ENCODE measurements at regions not wholly inside any gene's neighbourhood (a gene's known extent, or its start where the extent isn't known, plus 50 kb on each side); places are given as distances from the start of the nearest gene placed in this dataset.

DNA sequence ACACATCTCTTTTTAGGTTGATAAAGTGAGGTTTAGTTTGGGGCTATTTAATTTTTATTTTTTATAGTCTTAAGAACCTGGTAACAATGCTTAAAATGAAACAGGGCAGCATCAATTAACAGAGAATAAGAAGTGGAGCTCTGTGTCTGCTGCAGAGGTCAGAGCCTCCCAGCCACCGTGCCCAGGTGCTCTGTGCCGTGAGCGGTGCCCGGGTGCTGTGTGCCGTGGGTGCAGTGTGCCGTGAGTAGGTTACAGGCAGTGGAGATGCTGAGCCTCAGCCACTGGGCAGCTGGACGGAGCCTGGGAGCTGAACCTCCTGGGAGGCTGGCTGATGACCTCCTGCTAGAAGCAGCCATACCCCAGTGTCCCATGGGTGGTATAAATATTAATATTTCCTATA, 250.0 kb downstream of the KLF6 start:
- Histone ChIP-seq H3K4me3 (no peak overlapping the region), H2AFZ (replicated peaks) (no peak overlapping the region), H3K9me3 (ENCODE audit: low read depth) (no peaks in the 10 kb centered on the region), H3K4me2 (no peak overlapping the region), H3K4me1 (no peaks in the 10 kb centered on the region), H3K27me3 (no peaks in the 10 kb centered on the region), H3F3A (ENCODE audit: low read depth) (no peaks in the 10 kb centered on the region), H3K79me2 (ENCODE audit: low read depth) (no peaks in the 10 kb centered on the region), H3K27ac (no peak overlapping the region), H3K9ac (no peak overlapping the region), H4K20me1 (ENCODE audit: low read depth) (no peaks in the 10 kb centered on the region), H3K36me3 (no peaks in the 10 kb centered on the region)
- no peak overlapping the region for H3K27ac Mint-ChIP-seq
- H3K27me3 Mint-ChIP-seq (ENCODE audit: insufficient read depth, low read depth): peaks cover 4% of the 10 kb centered on the region
- H3K9me3 Mint-ChIP-seq: peaks cover 2% of the 10 kb centered on the region
- no peak for DNase-seq (ENCODE audit: low spot score)
- H3K4me3 Mint-ChIP-seq: no peak overlapping the region
- H3K4me1 Mint-ChIP-seq: peaks cover 10% of the 10 kb centered on the region
- H3K36me3 Mint-ChIP-seq: no peaks in the 10 kb centered on the region
- TF ChIP-seq, protein P1, sequence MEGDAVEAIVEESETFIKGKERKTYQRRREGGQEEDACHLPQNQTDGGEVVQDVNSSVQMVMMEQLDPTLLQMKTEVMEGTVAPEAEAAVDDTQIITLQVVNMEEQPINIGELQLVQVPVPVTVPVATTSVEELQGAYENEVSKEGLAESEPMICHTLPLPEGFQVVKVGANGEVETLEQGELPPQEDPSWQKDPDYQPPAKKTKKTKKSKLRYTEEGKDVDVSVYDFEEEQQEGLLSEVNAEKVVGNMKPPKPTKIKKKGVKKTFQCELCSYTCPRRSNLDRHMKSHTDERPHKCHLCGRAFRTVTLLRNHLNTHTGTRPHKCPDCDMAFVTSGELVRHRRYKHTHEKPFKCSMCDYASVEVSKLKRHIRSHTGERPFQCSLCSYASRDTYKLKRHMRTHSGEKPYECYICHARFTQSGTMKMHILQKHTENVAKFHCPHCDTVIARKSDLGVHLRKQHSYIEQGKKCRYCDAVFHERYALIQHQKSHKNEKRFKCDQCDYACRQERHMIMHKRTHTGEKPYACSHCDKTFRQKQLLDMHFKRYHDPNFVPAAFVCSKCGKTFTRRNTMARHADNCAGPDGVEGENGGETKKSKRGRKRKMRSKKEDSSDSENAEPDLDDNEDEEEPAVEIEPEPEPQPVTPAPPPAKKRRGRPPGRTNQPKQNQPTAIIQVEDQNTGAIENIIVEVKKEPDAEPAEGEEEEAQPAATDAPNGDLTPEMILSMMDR (IDR thresholded peaks at IDR 0.05): no peak
- no peak for TF ChIP-seq EZH2 (IDR thresholded peaks at IDR 0.05)

DNA sequence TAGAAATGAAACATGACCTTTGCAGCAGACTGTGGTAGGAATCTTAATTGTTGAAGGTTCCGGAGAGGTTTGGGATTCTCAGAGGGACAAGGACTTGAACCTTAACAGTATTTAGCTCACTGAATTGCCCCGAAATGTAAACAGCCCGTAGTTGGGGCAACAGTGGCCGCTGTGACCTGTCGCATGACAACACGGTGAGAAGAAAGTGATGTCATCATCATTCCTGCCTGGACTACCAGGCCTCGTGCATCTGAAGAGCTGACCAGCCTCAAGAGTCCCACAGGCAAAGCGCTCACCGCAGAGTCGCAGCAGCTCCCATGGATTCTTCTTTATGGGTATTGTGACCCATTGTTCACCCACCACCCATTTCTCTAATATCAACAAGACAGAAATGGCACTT, 250.6 kb downstream of the KLF6 start:
- Histone ChIP-seq H3K4me2 (no peak overlapping the region), H2AFZ (replicated peaks) (no peak overlapping the region), H3K27ac (no peak overlapping the region), H3K79me2 (ENCODE audit: low read depth) (no peaks in the 10 kb centered on the region), H3K9ac (no peak overlapping the region), H4K20me1 (ENCODE audit: low read depth) (no peaks in the 10 kb centered on the region), H3K4me1 (no peaks in the 10 kb centered on the region), H3K9me3 (ENCODE audit: low read depth) (no peaks in the 10 kb centered on the region), H3K36me3 (no peaks in the 10 kb centered on the region), H3K4me3 (no peak overlapping the region), H3F3A (ENCODE audit: low read depth) (no peaks in the 10 kb centered on the region), H3K27me3 (no peaks in the 10 kb centered on the region)
- Mint-ChIP-seq H3K36me3 (no peaks in the 10 kb centered on the region), H3K27me3 (ENCODE audit: insufficient read depth, low read depth) (peaks cover 4% of the 10 kb centered on the region), H3K9me3 (peaks cover 2% of the 10 kb centered on the region), H3K27ac (no peak overlapping the region), H3K4me1 (peaks cover 10% of the 10 kb centered on the region), H3K4me3 (no peak overlapping the region)
- DNase-seq (ENCODE audit: low spot score): no peak
- TF ChIP-seq EZH2phosphoT487 (IDR thresholded peaks at IDR 0.05) (no peak), EZH2 (IDR thresholded peaks at IDR 0.05) (no peak)
- TF ChIP-seq, protein P1 (IDR thresholded peaks at IDR 0.05): no peak

DNA sequence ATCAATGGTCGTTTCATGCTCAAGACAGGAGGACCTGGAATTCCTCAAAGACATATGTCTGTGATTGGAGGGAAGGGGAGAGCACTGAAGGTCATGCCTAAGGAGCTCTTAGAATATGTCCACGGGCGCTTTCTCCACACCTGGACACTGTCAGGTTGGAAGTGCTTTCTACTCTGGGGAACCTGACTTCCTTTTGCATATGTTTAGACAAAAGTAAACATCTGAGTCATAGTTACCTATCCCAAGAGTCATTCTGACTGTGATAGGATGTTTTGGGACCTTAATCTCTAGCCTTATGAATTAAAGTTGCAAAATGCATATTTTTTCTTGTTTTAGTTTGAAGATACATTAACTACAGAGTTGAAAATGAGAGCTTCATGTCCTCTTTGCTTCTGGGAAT, 251.7 kb downstream of the KLF6 start:
- H3K79me2 ChIP-seq (ENCODE audit: low read depth): no peaks in the 10 kb centered on the region
- no peak overlapping the region for H2AFZ ChIP-seq (replicated peaks)
- H3K36me3 Mint-ChIP-seq: no peaks in the 10 kb centered on the region
- no peaks in the 10 kb centered on the region for H3K9me3 Mint-ChIP-seq
- H3K4me2 ChIP-seq: no peak overlapping the region
- no peak for DNase-seq (ENCODE audit: low spot score)
- no peaks in the 10 kb centered on the region for H4K20me1 ChIP-seq (ENCODE audit: low read depth)
- no peaks in the 10 kb centered on the region for H3K4me1 ChIP-seq
- H3K9me3 ChIP-seq (ENCODE audit: low read depth): no peaks in the 10 kb centered on the region
- no peak overlapping the region for H3K4me3 ChIP-seq
- no peaks in the 10 kb centered on the region for H3K36me3 ChIP-seq
- TF ChIP-seq EZH2phosphoT487 (IDR thresholded peaks at IDR 0.05) (no peak), EZH2 (IDR thresholded peaks at IDR 0.05) (no peak)
- TF ChIP-seq, protein P1 (IDR thresholded peaks at IDR 0.05): no peak
- no peak overlapping the region for H3K27ac ChIP-seq
- no peaks in the 10 kb centered on the region for H3F3A ChIP-seq (ENCODE audit: low read depth)
- H3K27ac Mint-ChIP-seq: no peak overlapping the region
- H3K27me3 ChIP-seq: no peaks in the 10 kb centered on the region
- H3K4me1 Mint-ChIP-seq: peaks cover 2% of the 10 kb centered on the region
- H3K9ac ChIP-seq: no peak overlapping the region
- no peak overlapping the region for H3K4me3 Mint-ChIP-seq
- peaks cover 5% of the 10 kb centered on the region for H3K27me3 Mint-ChIP-seq (ENCODE audit: insufficient read depth, low read depth)

DNA sequence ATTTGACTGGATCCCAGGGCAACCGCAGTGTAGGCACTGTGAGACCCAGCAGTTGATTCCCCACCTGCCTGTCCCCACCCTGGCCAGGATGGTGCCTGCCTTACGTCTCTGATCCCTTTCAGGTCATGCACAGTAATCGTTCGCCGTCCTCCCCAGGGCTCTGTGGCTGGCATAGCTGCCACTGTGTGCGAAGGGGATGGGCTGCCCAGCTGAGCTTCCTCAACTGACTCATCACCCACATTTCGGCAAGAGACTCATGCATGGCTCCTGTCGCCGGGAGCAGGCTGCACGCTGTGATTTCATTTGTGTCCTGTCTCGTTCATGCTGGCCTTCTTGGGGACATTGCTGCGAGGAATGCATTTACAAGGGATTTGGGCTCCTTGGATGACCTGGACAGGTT, 252.4 kb downstream of the KLF6 start:
- peaks cover 8% of the 10 kb centered on the region for H3K27me3 Mint-ChIP-seq (ENCODE audit: insufficient read depth, low read depth)

More for the DNA sequence above, 252.4 kb downstream of the KLF6 start:
- Histone ChIP-seq H3K36me3 (no peaks in the 10 kb centered on the region), H3K9me3 (ENCODE audit: low read depth) (no peaks in the 10 kb centered on the region), H3K79me2 (ENCODE audit: low read depth) (no peaks in the 10 kb centered on the region), H3K4me2 (no peak overlapping the region), H3K4me3 (no peak overlapping the region), H3K27me3 (no peaks in the 10 kb centered on the region), H3K27ac (no peak overlapping the region), H3K9ac (no peak overlapping the region), H2AFZ (replicated peaks) (no peak overlapping the region), H4K20me1 (ENCODE audit: low read depth) (no peaks in the 10 kb centered on the region), H3K4me1 (no peaks in the 10 kb centered on the region), H3F3A (ENCODE audit: low read depth) (no peaks in the 10 kb centered on the region)
- no peaks in the 10 kb centered on the region for H3K9me3 Mint-ChIP-seq
- H3K4me3 Mint-ChIP-seq: no peak overlapping the region
- no peaks in the 10 kb centered on the region for H3K4me1 Mint-ChIP-seq
- no peaks in the 10 kb centered on the region for H3K36me3 Mint-ChIP-seq
- no peak for DNase-seq (ENCODE audit: low spot score)
- H3K27ac Mint-ChIP-seq: no peak overlapping the region
- TF ChIP-seq EZH2 (IDR thresholded peaks at IDR 0.05) (no peak), EZH2phosphoT487 (IDR thresholded peaks at IDR 0.05) (no peak)
- TF ChIP-seq, protein P1 (IDR thresholded peaks at IDR 0.05): no peak

Measured in neural progenitor cell (in vitro differentiated cells).